OCI-LY7 (cell line): ENCODE measurements at regions not wholly inside any gene's neighbourhood (a gene's known extent, or its start where the extent isn't known, plus 50 kb on each side); places are given as distances from the start of the nearest gene placed in this dataset.

Experiments used
- BruUV-seq: library from RNA; stranded (reverse); fragments of 400-500 nt; replicated peaks from 2 replicates; lab custom pipeline; 2021; lab: Mats Ljungman, UMichigan
- CTCF ChIA-PET: fragments of 300-600 bp; sonication (Branson Sonifier 250); formaldehyde crosslinking; loops from one replicate; lab custom pipeline; 2022; ENCODE audit warnings: antibody characterized with exemption; ENCODE audit not compliant: unreplicated experiment; lab: Charles Lee
- POLR2A ChIA-PET: fragments of 300-600 bp; sonication (Branson Sonifier 250); formaldehyde crosslinking; loops from one replicate; lab custom pipeline; 2022; ENCODE audit warnings: antibody characterized with exemption; lab: Charles Lee
- DNase-seq: peaks from one replicate; pipeline ENCODE4 v3.0.0-alpha.2; 2015; ENCODE audit warnings: low spot score
- H2AFZ ChIP-seq: fragments of 200-600 bp; sonication (generic), shearing (Covaris generic); 2 replicates; pipeline ENCODE4 v1.6.1; 2014; ENCODE audit warnings: mild to moderate bottlenecking, antibody characterized with exemption, low read length, moderate library complexity
- H3K27ac ChIP-seq: fragments of 200-600 bp; sonication (generic); 2 replicates; pipeline ENCODE4 v1.5.1; 2014; ENCODE audit warnings: mixed run types, low read depth, mild to moderate bottlenecking, moderate library complexity, low read length, inconsistent platforms; ENCODE audit not compliant: poor library complexity, severe bottlenecking
- H3K36me3 ChIP-seq: fragments of 200-600 bp; sonication (generic); 2 replicates; pipeline ENCODE4 v1.6.1; 2014; ENCODE audit warnings: mild to moderate bottlenecking, antibody characterized with exemption, low read length, moderate library complexity, mixed read lengths; ENCODE audit not compliant: insufficient read depth
- H3K4me1 ChIP-seq: fragments of 200-600 bp; sonication (generic); 2 replicates; pipeline ENCODE4 v1.5.1; 2014; ENCODE audit warnings: mild to moderate bottlenecking, low read length; ENCODE audit not compliant: insufficient read depth, poor library complexity, severe bottlenecking
- H3K4me2 ChIP-seq: fragments of 200-600 bp; sonication (generic); 2 replicates; pipeline ENCODE4 v1.6.1; 2014; ENCODE audit warnings: mild to moderate bottlenecking, low read length
- H3K4me3 ChIP-seq: fragments of 200-600 bp; sonication (generic); 2 replicates; pipeline ENCODE4 v1.5.1; 2014; ENCODE audit warnings: mild to moderate bottlenecking, low read depth, low read length; ENCODE audit not compliant: poor library complexity, severe bottlenecking
- H3K79me2 ChIP-seq: fragments of 200-600 bp; sonication (generic); 2 replicates; pipeline ENCODE4 v1.6.1; 2016; ENCODE audit warnings: low read depth, mild to moderate bottlenecking, low read length, moderate library complexity, mixed read lengths; ENCODE audit not compliant: insufficient read depth
- H3K9me2 ChIP-seq: fragments of 200-600 bp; sonication (generic); 2 replicates; pipeline ENCODE4 v1.6.1; 2016; ENCODE audit warnings: mild to moderate bottlenecking, low read length, mixed read lengths; ENCODE audit not compliant: insufficient read depth
- H3K9me3 ChIP-seq: fragments of 200-600 bp; sonication (generic); 2 replicates; pipeline ENCODE4 v1.6.1; 2014; ENCODE audit warnings: mild to moderate bottlenecking, mixed run types, low read length, mixed read lengths
- H4K20me1 ChIP-seq: fragments of 200-600 bp; sonication (generic); 2 replicates; pipeline ENCODE4 v1.6.1; 2014; ENCODE audit warnings: mild to moderate bottlenecking, antibody characterized with exemption, low read length, moderate library complexity, mixed read lengths; ENCODE audit not compliant: insufficient read depth
- CTCF ChIP-seq: fragments of 200-600 bp; sonication (generic); conservative IDR thresholded peaks from 2 replicates; pipeline ENCODE4 v1.5.1; 2014; ENCODE audit warnings: mild to moderate bottlenecking, antibody characterized with exemption, low read length, moderate library complexity, mixed read lengths
- EZH2phosphoT487 ChIP-seq: fragments of 200-600 bp; sonication (generic); IDR thresholded peaks from 2 replicates; pipeline ENCODE4 v1.6.1; 2018; ENCODE audit warnings: low read depth, borderline replicate concordance, mild to moderate bottlenecking, mixed run types, antibody characterized with exemption, low read length, moderate library complexity, mixed read lengths
- intact Hi-C: fragments of 100-400 bp; cut with micrococcal nuclease; formaldehyde crosslinking; loops from one replicate; pipeline ENCODE4 v1.10.0; 2022; ENCODE audit not compliant: unreplicated experiment

GRCh38 chr2:164155558-164155957 is 419.8 kb upstream of the FIGN start:
- no TSS peak for BruUV-seq
- intact Hi-C loops = no loop called here
- H3K9me2 ChIP-seq = no peaks in the 10 kb centered on the region

GRCh38 chr2:164151522-164151921 is 415.7 kb upstream of the FIGN start:
- Histone ChIP-seq H3K9me2 (no peaks in the 10 kb centered on the region), H2AFZ (no peak overlapping the region), H3K4me3 (no peak overlapping the region), H3K27ac (no peak overlapping the region), H3K79me2 (no peaks in the 10 kb centered on the region), H3K36me3 (no peaks in the 10 kb centered on the region), H3K4me1 (no peaks in the 10 kb centered on the region), H3K9me3 (no peaks in the 10 kb centered on the region), H4K20me1 (no peaks in the 10 kb centered on the region), H3K4me2 (no peak overlapping the region)
- DNase-seq = no peak
- intact Hi-C loops = no loop called here
- ChIA-PET CTCF (no interaction called here), POLR2A (no interaction called here)
- no peak for TF ChIP-seq CTCF
- TF ChIP-seq EZH2phosphoT487 = no peak
- BruUV-seq = no TSS peak

More at GRCh38 chr2:164155558-164155957, 419.8 kb upstream of the FIGN start:
- no peak overlapping the region for H3K4me3 ChIP-seq
- CTCF ChIA-PET = no interaction called here
- no peak overlapping the region for H2AFZ ChIP-seq
- H3K27ac ChIP-seq = no peak overlapping the region
- POLR2A ChIA-PET = no interaction called here
- TF ChIP-seq EZH2phosphoT487 (no peak), CTCF (no peak)
- no peak for DNase-seq
- H4K20me1 ChIP-seq = no peaks in the 10 kb centered on the region
- H3K79me2 ChIP-seq = no peaks in the 10 kb centered on the region
- no peaks in the 10 kb centered on the region for H3K36me3 ChIP-seq
- H3K9me3 ChIP-seq = no peaks in the 10 kb centered on the region
- no peak overlapping the region for H3K4me2 ChIP-seq
- H3K4me1 ChIP-seq = no peaks in the 10 kb centered on the region

- H4K20me1 ChIP-seq = no peaks in the 10 kb centered on the region
- H3K36me3 ChIP-seq = no peaks in the 10 kb centered on the region
- H2AFZ ChIP-seq = no peak overlapping the region
- no TSS peak for BruUV-seq
- H3K9me3 ChIP-seq = no peaks in the 10 kb centered on the region
- H3K4me2 ChIP-seq = no peak overlapping the region
- H3K79me2 ChIP-seq = no peaks in the 10 kb centered on the region
- ChIA-PET CTCF (no interaction called here), POLR2A (no interaction called here)
- no peak overlapping the region for H3K4me3 ChIP-seq
- no peaks in the 10 kb centered on the region for H3K4me1 ChIP-seq
- TF ChIP-seq EZH2phosphoT487 = no peak
- TF ChIP-seq CTCF = no peak
- no peak for DNase-seq
- no peak overlapping the region for H3K27ac ChIP-seq
- intact Hi-C loops = no loop called here
- no peaks in the 10 kb centered on the region for H3K9me2 ChIP-seq
Measured at GRCh38 chr2:164150604-164151003, 414.8 kb upstream of the FIGN start.
